H1 (cell line): ENCODE measurements at regions not wholly inside any gene's neighbourhood (a gene's known extent, or its start where the extent isn't known, plus 50 kb on each side); places are given as distances from the start of the nearest gene placed in this dataset.

Source experiments
- CTCF ChIA-PET: fragments of 300-600 bp; sonication (Branson Sonifier 250); formaldehyde crosslinking; loops from one replicate; lab custom pipeline; 2021; ENCODE audit not compliant: partially characterized antibody; lab: Charles Lee
- POLR2A ChIA-PET: fragments of 300-600 bp; sonication (Branson Sonifier 250); formaldehyde crosslinking; loops from one replicate; lab custom pipeline; 2021; ENCODE audit warnings: inconsistent platforms; ENCODE audit not compliant: partially characterized antibody; lab: Charles Lee
- DNase-seq, 2 experiments: peaks; one replicate each; pipeline versions ENCODE4 v3.0.0 to v3.0.0-alpha.2; 2010 to 2022; ENCODE audit warnings: low spot score in 2 of 2, low read depth in 1 of 2, mixed read lengths in 1 of 2
- FAIRE-seq: peaks from 2 replicates; lab custom pipeline; 2011; peaks lifted over from hg19 to GRCh38; lab: Jason Lieb, UNC
- H2AFZ ChIP-seq: 2 replicates; pipeline ENCODE4 v1.8.1; 2012; ENCODE audit warnings: low read length, inconsistent platforms
- H2AK5ac ChIP-seq: 2 replicates; pipeline ENCODE4 v1.6.1; 2013; ENCODE audit warnings: low read depth, low read length
- H2BK120ac ChIP-seq: replicated peaks from 2 replicates; pipeline ENCODE3; 2013; ENCODE audit warnings: low read depth, low read length, inconsistent platforms
- H2BK12ac ChIP-seq: 2 replicates; pipeline ENCODE4 v1.6.1; 2013; ENCODE audit warnings: low read depth, low read length
- H2BK15ac ChIP-seq: 2 replicates; pipeline ENCODE4 v1.6.1; 2013; ENCODE audit warnings: low read length
- H2BK20ac ChIP-seq: 2 replicates; pipeline ENCODE4 v1.6.1; 2013; ENCODE audit warnings: low read length
- H2BK5ac ChIP-seq: 2 replicates; pipeline ENCODE4 v1.6.1; 2013; ENCODE audit warnings: low read depth, low read length
- H3K14ac ChIP-seq: 2 replicates; pipeline ENCODE4 v1.6.1; 2013; ENCODE audit warnings: inconsistent platforms; ENCODE audit not compliant: insufficient read length
- H3K18ac ChIP-seq: 2 replicates; pipeline ENCODE4 v1.6.1; 2013; ENCODE audit warnings: low read length; ENCODE audit errors: extremely low read depth
- H3K23ac ChIP-seq: 2 replicates; pipeline ENCODE4 v1.6.1; 2013; ENCODE audit warnings: inconsistent platforms; ENCODE audit not compliant: insufficient read length
- H3K23me2 ChIP-seq: 2 replicates; pipeline ENCODE4 v1.6.1; 2013; ENCODE audit warnings: low read depth, low read length
- H3K27ac ChIP-seq: 2 replicates; pipeline ENCODE4 v1.6.1; 2011; ENCODE audit warnings: low read depth, low read length, inconsistent platforms
- H3K27me3 ChIP-seq, 4 experiments: replicated peaks in 1 of 4; 1 replicate in 1 of 4; 2 replicates in 3 of 4; pipeline versions ENCODE4 v1.6.1 to v1.8.1; 2011 to 2013; ENCODE audit warnings: low read length in 3 of 4, mild to moderate bottlenecking in 3 of 4, inconsistent platforms in 2 of 4, mixed read lengths in 2 of 4, moderate library complexity in 1 of 4; ENCODE audit not compliant: control insufficient read depth in 3 of 4, insufficient read depth in 3 of 4; ENCODE audit errors: extremely low read depth in 1 of 4
- H3K36me3 ChIP-seq, 4 experiments: 2 replicates each; pipeline versions ENCODE4 v1.6.1 to v1.8.1; 2011 to 2013; ENCODE audit warnings: mild to moderate bottlenecking in 4 of 4, low read length in 3 of 4, moderate library complexity in 2 of 4, control low read depth in 1 of 4, inconsistent platforms in 1 of 4; ENCODE audit not compliant: insufficient read depth in 4 of 4, control insufficient read depth in 2 of 4
- H3K4ac ChIP-seq: replicated peaks from 2 replicates; pipeline ENCODE3; 2013; ENCODE audit warnings: low read length, low read depth, mixed read lengths, inconsistent platforms; ENCODE audit not compliant: insufficient read length
- H3K4me1 ChIP-seq, 4 experiments: replicated peaks in 1 of 4; 1 replicate in 1 of 4; 2 replicates in 3 of 4; pipeline versions ENCODE4 v1.6.1 to v1.8.1; 2011 to 2013; ENCODE audit warnings: low read length in 3 of 4, inconsistent platforms in 2 of 4, mixed read lengths in 1 of 4; ENCODE audit not compliant: insufficient read depth in 4 of 4, control insufficient read depth in 3 of 4
- H3K4me2 ChIP-seq, 2 experiments: 2 replicates each; pipeline versions ENCODE4 v1.6.1 to v1.8.1; 2011 to 2013; ENCODE audit warnings: low read depth in 2 of 2, low read length in 2 of 2, control low read depth in 1 of 2, inconsistent platforms in 1 of 2, mild to moderate bottlenecking in 1 of 2; ENCODE audit not compliant: insufficient read depth in 1 of 2
- H3K4me3 ChIP-seq, 4 experiments: fragments of 200-600, 300-600 bp in 1 of 4; sonication (generic), shearing (Covaris generic), sonication (Bioruptor Twin) in 1 of 4; 2 replicates each; pipeline versions ENCODE4 v1.5.1 to v1.8.1; 2011 to 2016; ENCODE audit warnings: low read length in 4 of 4, low read depth in 3 of 4, control low read depth in 2 of 4, inconsistent platforms in 2 of 4, mild to moderate bottlenecking in 2 of 4, mixed read lengths in 1 of 4, moderate library complexity in 1 of 4; ENCODE audit not compliant: insufficient read depth in 2 of 4; ENCODE audit errors: extremely low read depth in 1 of 4
- H3K56ac ChIP-seq: replicated peaks from 2 replicates; pipeline ENCODE3; 2013; ENCODE audit warnings: low read depth, mild to moderate bottlenecking, mixed read lengths, low read length, inconsistent platforms; ENCODE audit not compliant: insufficient read length
- H3K79me1 ChIP-seq: 2 replicates; pipeline ENCODE4 v1.6.1; 2013; ENCODE audit warnings: low read depth, low read length, control low read depth
- H3K79me2 ChIP-seq, 2 experiments: 2 replicates each; pipeline versions ENCODE4 v1.6.1 to v1.8.1; 2012 to 2013; ENCODE audit warnings: low read length in 2 of 2, mild to moderate bottlenecking in 2 of 2, inconsistent platforms in 1 of 2; ENCODE audit not compliant: insufficient read depth in 2 of 2, control insufficient read depth in 1 of 2
- H3K9ac ChIP-seq, 4 experiments: replicated peaks in 1 of 4; 1 replicate in 1 of 4; 2 replicates in 3 of 4; pipeline versions ENCODE4 v1.6.1 to v1.8.1; 2011 to 2013; ENCODE audit warnings: low read depth in 3 of 4, low read length in 3 of 4, control low read depth in 2 of 4, mild to moderate bottlenecking in 2 of 4, moderate library complexity in 2 of 4, inconsistent platforms in 1 of 4; ENCODE audit errors: extremely low read depth in 1 of 4
- H3K9me3 ChIP-seq, 2 experiments: 2 replicates each; pipeline versions ENCODE4 v1.6.1 to v1.8.1; 2012 to 2013; ENCODE audit warnings: mild to moderate bottlenecking in 2 of 2, moderate library complexity in 2 of 2, control low read depth in 1 of 2, inconsistent platforms in 1 of 2, low read depth in 1 of 2, low read length in 1 of 2, mixed read lengths in 1 of 2; ENCODE audit not compliant: insufficient read depth in 2 of 2
- H4K20me1 ChIP-seq, 2 experiments: replicated peaks in 1 of 2; 2 replicates each; pipeline versions ENCODE3 to v1.8.1; 2011 to 2013; ENCODE audit warnings: inconsistent platforms in 2 of 2, low read length in 2 of 2, mild to moderate bottlenecking in 1 of 2; ENCODE audit not compliant: insufficient read depth in 2 of 2, control insufficient read depth in 1 of 2
- H4K5ac ChIP-seq: 2 replicates; pipeline ENCODE4 v1.6.1; 2013; ENCODE audit warnings: low read length, low read depth, mixed read lengths, inconsistent platforms; ENCODE audit not compliant: insufficient read length
- H4K8ac ChIP-seq: 2 replicates; pipeline ENCODE4 v1.8.0; 2013; ENCODE audit warnings: mild to moderate bottlenecking, moderate library complexity, low read length, inconsistent platforms; ENCODE audit not compliant: insufficient read depth; ENCODE audit errors: extremely low read depth
- H4K91ac ChIP-seq: replicated peaks from 2 replicates; pipeline ENCODE3; 2013; ENCODE audit warnings: low read length, mixed read lengths, inconsistent platforms; ENCODE audit not compliant: insufficient read length
- BCL11A ChIP-seq, 2 experiments: IDR thresholded peaks; one replicate each; pipeline ENCODE4 v1.6.1; 2011; ENCODE audit warnings: low read depth in 2 of 2, low read length in 2 of 2, mild to moderate bottlenecking in 2 of 2
- CBX8 ChIP-seq: fragments of 300-800, 300-1000 bp; sonication (generic); IDR thresholded peaks from 2 replicates; pipeline ENCODE4 v1.7.1; 2016; ENCODE audit warnings: low read depth, low read length, borderline replicate concordance
- CHD2 ChIP-seq: IDR thresholded peaks from 2 replicates; pipeline ENCODE4 v1.6.1; 2012; ENCODE audit warnings: low read length, improper control_type of control experiment
- CREB1 ChIP-seq: IDR thresholded peaks from 2 replicates; pipeline ENCODE4 v1.6.1; 2012; ENCODE audit warnings: inconsistent platforms
- EGR1 ChIP-seq: IDR thresholded peaks from 2 replicates; pipeline ENCODE4 v1.6.1; 2011; ENCODE audit warnings: low read depth, low read length, borderline replicate concordance
- EP300 ChIP-seq, 2 experiments: IDR thresholded peaks; 1 replicate in 1 of 2; 2 replicates in 1 of 2; pipeline ENCODE4 v1.6.1; 2011 to 2012; ENCODE audit warnings: low read depth in 2 of 2, low read length in 2 of 2, mild to moderate bottlenecking in 2 of 2, borderline replicate concordance in 1 of 2, inconsistent platforms in 1 of 2, moderate library complexity in 1 of 2
- GABPA ChIP-seq: IDR thresholded peaks from 2 replicates; pipeline ENCODE4 v1.6.1; 2011; ENCODE audit warnings: mild to moderate bottlenecking, low read length, moderate library complexity, borderline replicate concordance; ENCODE audit not compliant: insufficient read depth
- JUND ChIP-seq: IDR thresholded peaks from 2 replicates; pipeline ENCODE4 v1.6.1; 2011; ENCODE audit warnings: mild to moderate bottlenecking, improper control_type of control experiment, low read length
- NRF1 ChIP-seq: IDR thresholded peaks from 2 replicates; pipeline ENCODE4 v1.6.1; 2011; ENCODE audit warnings: mild to moderate bottlenecking, low read depth, low read length, improper control_type of control experiment
- PHF8 ChIP-seq: fragments of 200-600 bp; sonication (generic); conservative IDR thresholded peaks from 2 replicates; pipeline ENCODE4 v1.7.1; 2012; ENCODE audit warnings: low read depth, mild to moderate bottlenecking, inconsistent platforms, low read length, moderate library complexity
- RFX5 ChIP-seq: IDR thresholded peaks from 2 replicates; pipeline ENCODE4 v1.6.1; 2011; ENCODE audit warnings: low read depth, low read length, improper control_type of control experiment, borderline replicate concordance
- SAP30 ChIP-seq: fragments of 300-600 bp; sonication (generic); IDR thresholded peaks from 2 replicates; pipeline ENCODE4 v1.7.1; 2012; ENCODE audit warnings: low read length, moderate library complexity, mild to moderate bottlenecking, inconsistent platforms; ENCODE audit not compliant: insufficient read depth, insufficient replicate concordance
- TEAD4 ChIP-seq: IDR thresholded peaks from 2 replicates; pipeline ENCODE4 v1.6.1; 2012; ENCODE audit warnings: low read depth, low read length, inconsistent platforms, mixed read lengths
- ZNF274 ChIP-seq: IDR thresholded peaks from 2 replicates; pipeline ENCODE4 v1.7.0; 2012; ENCODE audit warnings: low read length, borderline replicate concordance; ENCODE audit errors: extremely low read depth
- WGBS, 2 experiments: shearing (Covaris generic) in 1 of 2; methylation state at CpG; one replicate each; pipeline versions ENCODE4 v1.1.6 to v1.1.7; 2013 to 2015; ENCODE audit warnings: low lambda C conversion rate in 2 of 2, mixed read lengths in 2 of 2, inconsistent platforms in 1 of 2, low coverage in 1 of 2, missing lambda C conversion rate in 1 of 2; ENCODE audit not compliant: insufficient replicate concordance in 2 of 2, insufficient coverage in 1 of 2, insufficient read length in 1 of 2; ENCODE audit errors: extremely low coverage in 1 of 2, missing lambda C conversion rate in 1 of 2; 5-methylcytosine and 5-hydroxymethylcytosine counted together

DNA sequence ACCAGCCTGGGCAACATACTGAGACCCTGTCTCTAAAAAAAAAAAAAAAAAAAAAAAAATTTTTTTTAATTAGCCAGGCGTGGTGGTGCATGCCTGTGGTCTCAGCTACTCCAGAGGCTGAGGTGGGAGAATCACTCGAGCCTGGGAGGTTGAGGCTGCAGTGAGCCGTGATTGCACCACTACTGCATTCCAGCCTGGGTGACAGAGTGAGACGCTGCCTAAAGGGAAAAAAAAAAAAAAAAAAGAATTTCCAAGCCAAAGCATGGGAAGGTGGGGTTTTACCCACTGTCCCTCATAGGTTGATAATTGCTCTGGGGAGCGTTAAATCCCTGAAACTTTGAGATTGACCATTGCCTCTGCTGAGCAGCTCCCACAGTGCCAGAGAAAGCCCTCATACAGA lies 427.5 kb downstream of the BCOR start:
- no peaks in the 10 kb centered on the region for H4K20me1 ChIP-seq
- no peak overlapping the region for H4K91ac ChIP-seq
- CTCF ChIA-PET = interaction anchor here (0.6 to 2.0 kb wide), 2 partner anchors 8 to 9 kb away, joined by 3 to 7 read pairs; no protein-coding TSS in a partner anchor
- no peaks in the 10 kb centered on the region for H3K9me3 ChIP-seq
- no peak overlapping the region for H3K9ac ChIP-seq
- no peak overlapping the region for H2AK5ac ChIP-seq
- POLR2A ChIA-PET = no interaction called here
- H3K27me3 ChIP-seq = no peaks in the 10 kb centered on the region
- WGBS, 2 experiments = 83% methylated on average over 1 of the region's 5 CpGs; no CpG with 5 or more reads in 1 of the 2 experiments
- H3K4me3 ChIP-seq = no peak overlapping the region
- H3K27ac ChIP-seq = no peak overlapping the region
- no peak overlapping the region for H3K18ac ChIP-seq
- H2BK12ac ChIP-seq = no peak overlapping the region
- H3K36me3 ChIP-seq = no peaks in the 10 kb centered on the region
- H3K4me1 ChIP-seq = no peaks in the 10 kb centered on the region
- no peak overlapping the region for H4K8ac ChIP-seq
- H2BK20ac ChIP-seq = no peak overlapping the region
- DNase-seq = no peak
- H3K4ac ChIP-seq = no peak overlapping the region
- no peak for FAIRE-seq
- no peak overlapping the region for H3K4me2 ChIP-seq
- H3K79me1 ChIP-seq = no peaks in the 10 kb centered on the region
- no peaks in the 10 kb centered on the region for H3K23me2 ChIP-seq
- H2BK15ac ChIP-seq = no peak overlapping the region
- H3K23ac ChIP-seq = no peak overlapping the region
- H2BK120ac ChIP-seq = no peak overlapping the region
- H3K56ac ChIP-seq = no peak overlapping the region
- H4K5ac ChIP-seq = no peak overlapping the region
- H2AFZ ChIP-seq = no peak overlapping the region
- no peaks in the 10 kb centered on the region for H3K79me2 ChIP-seq
- no peak overlapping the region for H2BK5ac ChIP-seq
- no peak overlapping the region for H3K14ac ChIP-seq
- TF ChIP-seq CREB1 = no peak
- no peak for TF ChIP-seq CBX8
- TF ChIP-seq ZNF274 = no peak
- no peak for TF ChIP-seq JUND
- no peak for TF ChIP-seq PHF8
- no peak for TF ChIP-seq CHD2
- TF ChIP-seq RFX5 = no peak
- TF ChIP-seq EP300 (IDR thresholded peaks at IDR 0.05; ENCODE audit: borderline replicate concordance in 1 of 2, low read depth in 2 of 2, low read length in 2 of 2) = no peak
- no peak for TF ChIP-seq NRF1
- TF ChIP-seq EGR1 = no peak
- TF ChIP-seq SAP30 = no peak
- TF ChIP-seq BCL11A (IDR thresholded peaks at IDR 0.05; ENCODE audit: low read depth in 2 of 2, low read length in 2 of 2) = no peak
- TF ChIP-seq GABPA = no peak
- TF ChIP-seq TEAD4 = no peak
